ENCODE measurements at regions not wholly inside any gene's neighbourhood (a gene's known extent, or its start where the extent isn't known, plus 50 kb on each side); places are given as distances from the start of the nearest gene placed in this dataset.
A peak's percentile ranks its signal among the peaks of the same experiment; 100 is the strongest.

DNA sequence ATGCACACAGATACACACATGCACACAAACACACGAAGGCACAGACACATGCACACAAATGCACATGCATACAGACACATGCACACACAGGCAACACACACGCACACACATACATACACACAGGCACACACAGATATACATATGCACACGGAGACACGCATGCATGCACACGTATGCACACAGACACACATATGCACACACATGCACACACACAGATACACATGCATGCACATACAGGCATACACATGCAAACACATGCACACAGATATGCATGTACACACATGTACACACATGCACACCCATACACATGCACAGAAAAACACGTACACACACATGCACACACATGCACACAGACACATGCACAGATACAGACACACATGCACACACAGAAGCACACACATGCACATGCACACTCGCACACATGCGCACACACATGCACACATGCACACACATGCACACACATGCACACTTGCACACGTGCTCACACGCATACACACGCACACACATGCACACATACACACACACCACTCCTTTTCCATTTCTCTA, 70.8 kb upstream of the ALDH3B2 start:
- Histone ChIP-seq H3K9ac (replicated peaks in 1 of 4; ENCODE audit: extremely low read depth in 1 of 4, low read depth in 3 of 4, low read length in 3 of 4) (no peak overlapping the region), H2BK20ac (ENCODE audit: low read length) (0 out of 2 replicates have a peak overlapping the region, but pooled peaks have one; percentile 15), H2BK5ac (ENCODE audit: low read depth, low read length) (peak overlapping the region; percentile 73), H2AK5ac (ENCODE audit: low read depth, low read length) (0 out of 2 replicates have a peak overlapping the region, but pooled peaks have one; percentile 93), H3K23ac (ENCODE audit: insufficient read length) (no peak overlapping the region), H3K4ac (replicated peaks; ENCODE audit: insufficient read length, low read depth, low read length) (peak overlapping the region; percentile 85), H3K4me3 (ENCODE audit: extremely low read depth in 1 of 4, insufficient read depth in 2 of 4, low read depth in 3 of 4, low read length in 4 of 4) (no peak overlapping the region), H3K18ac (ENCODE audit: extremely low read depth, low read length) (no peak overlapping the region), H3K14ac (ENCODE audit: insufficient read length) (no peak overlapping the region), H4K91ac (replicated peaks; ENCODE audit: insufficient read length, low read length) (no peak overlapping the region), H4K20me1 (replicated peaks in 1 of 2; ENCODE audit: control insufficient read depth in 1 of 2, insufficient read depth in 2 of 2, low read length in 2 of 2) (peaks cover 0 to 7% of the 10 kb centered on the region in 2 experiments), H3K27ac (ENCODE audit: low read depth, low read length) (no peak overlapping the region), H3K9me3 (ENCODE audit: insufficient read depth in 2 of 2, low read depth in 1 of 2, low read length in 1 of 2) (peaks cover 0 to 2% of the 10 kb centered on the region in 2 experiments; a peak in 1 of 4 replicates), H3K79me1 (ENCODE audit: low read depth, low read length) (0 out of 2 replicates have a peak, but pooled peaks cover 2% of the 10 kb centered on the region), H2BK15ac (ENCODE audit: low read length) (peak overlapping the region; percentile 53; the same call in 1 of the 2 replicates), H3K27me3 (replicated peaks in 1 of 4; ENCODE audit: control insufficient read depth in 3 of 4, extremely low read depth in 1 of 4, insufficient read depth in 3 of 4, low read length in 3 of 4) (no peaks in the 10 kb centered on the region; a peak in 1 of 7 replicates), H2AFZ (ENCODE audit: low read length) (no peak overlapping the region), H3K4me2 (ENCODE audit: insufficient read depth in 1 of 2, low read depth in 2 of 2, low read length in 2 of 2) (no peak overlapping the region), H2BK12ac (ENCODE audit: low read depth, low read length) (peak overlapping the region; percentile 75; the same call in 1 of the 2 replicates), H3K4me1 (replicated peaks in 1 of 4; ENCODE audit: control insufficient read depth in 3 of 4, insufficient read depth in 4 of 4, low read length in 3 of 4) (no peaks in the 10 kb centered on the region), H3K23me2 (ENCODE audit: low read depth, low read length) (peaks cover 2% of the 10 kb centered on the region; the same call in 1 of the 2 replicates), H3K56ac (replicated peaks; ENCODE audit: insufficient read length, low read depth, low read length) (no peak overlapping the region), H4K8ac (ENCODE audit: extremely low read depth, insufficient read depth, low read length) (no peak overlapping the region), H4K5ac (ENCODE audit: insufficient read length, low read depth, low read length) (no peak overlapping the region), H3K36me3 (ENCODE audit: control insufficient read depth in 2 of 4, insufficient read depth in 4 of 4, low read length in 3 of 4) (no peaks in the 10 kb centered on the region), H2BK120ac (replicated peaks; ENCODE audit: low read depth, low read length) (no peak overlapping the region), H3K79me2 (ENCODE audit: control insufficient read depth in 1 of 2, insufficient read depth in 2 of 2, low read length in 2 of 2) (no peaks in the 10 kb centered on the region; a peak in 1 of 4 replicates)
- POLR2A ChIA-PET (ENCODE audit: partially characterized antibody), result no interaction called here
- WGBS, 2 experiments (ENCODE audit: extremely low coverage in 1 of 2, insufficient coverage in 1 of 2, insufficient read length in 1 of 2, insufficient replicate concordance in 2 of 2, low coverage in 1 of 2, low lambda C conversion rate in 2 of 2, missing lambda C conversion rate in 1 of 2), result 80% methylated on average over 11 of the region's 11 CpGs; no CpG with 5 or more reads in 1 of the 2 experiments
- CTCF ChIA-PET (ENCODE audit: partially characterized antibody), result interaction anchor here (0.9 kb wide), 1 partner anchor 173 kb away, joined by 3 read pairs; no protein-coding TSS in a partner anchor
- FAIRE-seq (no peak), DNase-seq (ENCODE audit: low read depth in 1 of 2, low spot score in 2 of 2) (no peak)
- no peak for TF ChIP-seq TBP (IDR thresholded peaks at IDR 0.05; ENCODE audit: low read depth, low read length)
- no peak for TF ChIP-seq SP1 (IDR thresholded peaks at IDR 0.05; ENCODE audit: low read depth, low read length)
- no peak for TF ChIP-seq CHD2 (IDR thresholded peaks at IDR 0.05; ENCODE audit: low read length)

Measured in H1 (cell line).